GM23338 (cell line): ENCODE measurements at regions not wholly inside any gene's neighbourhood (a gene's known extent, or its start where the extent isn't known, plus 50 kb on each side); places are given as distances from the start of the nearest gene placed in this dataset.

Source experiments
- CREB1 ChIP-seq: fragments of 250-450 bp; sonication (Bioruptor Pico); IDR thresholded peaks from 2 replicates; pipeline ENCODE4 v1.5.0; 2020; ENCODE audit warnings: low read depth, mild to moderate bottlenecking, moderate library complexity
- EZH2 ChIP-seq: fragments of 200-600 bp; sonication (generic); IDR thresholded peaks from one replicate; pipeline ENCODE4 v1.8.0; 2017; ENCODE audit warnings: antibody characterized with exemption, mild to moderate bottlenecking, low read depth; ENCODE audit not compliant: unreplicated experiment
- EZH2phosphoT487 ChIP-seq: fragments of 200-600 bp; sonication (generic); IDR thresholded peaks from one replicate; pipeline ENCODE4 v1.8.1; 2018; ENCODE audit warnings: antibody characterized with exemption; ENCODE audit not compliant: unreplicated experiment
- JUNB ChIP-seq: IDR thresholded peaks from one replicate; pipeline ENCODE4 v1.6.1; 2016; ENCODE audit warnings: antibody characterized with exemption; ENCODE audit not compliant: unreplicated experiment
- POLR2AphosphoS5 ChIP-seq: IDR thresholded peaks from 2 replicates; pipeline ENCODE4 v1.6.1; 2016; ENCODE audit warnings: antibody characterized with exemption, low read depth
- ZNF114 ChIP-seq: fragments of 250-450 bp; sonication (Bioruptor Pico); IDR thresholded peaks from 2 replicates; pipeline ENCODE4 v1.5.0; 2020; ENCODE audit warnings: mild to moderate bottlenecking, moderate library complexity
- ZNF331 ChIP-seq: fragments of 250-450 bp; sonication (Bioruptor Pico); IDR thresholded peaks from 2 replicates; pipeline ENCODE4 v1.5.0; 2020; ENCODE audit warnings: low read depth, mild to moderate bottlenecking, moderate library complexity
- TF ChIP-seq, protein P1 (sequence below), 2 experiments: fragments of 200-600 bp in 1 of 2; sonication (generic) in 1 of 2; conservative IDR thresholded peaks; 2 replicates each; pipeline versions ENCODE4 v1.5.1 to v1.6.1; 2016 to 2017; ENCODE audit warnings: antibody characterized with exemption in 2 of 2, low read depth in 2 of 2, mild to moderate bottlenecking in 2 of 2, moderate library complexity in 1 of 2
- TF ChIP-seq, protein P2 (sequence below): IDR thresholded peaks from 2 replicates; pipeline ENCODE4 v1.6.1; 2016; ENCODE audit warnings: antibody characterized with exemption
- TF ChIP-seq, protein P3 (sequence below): IDR thresholded peaks from one replicate; pipeline ENCODE4 v1.6.1; 2018; ENCODE audit warnings: antibody characterized with exemption; ENCODE audit not compliant: unreplicated experiment
- TF ChIP-seq, protein P4 (sequence below): fragments of 250-450 bp; sonication (Bioruptor Pico); IDR thresholded peaks from 2 replicates; pipeline ENCODE4 v1.5.0; 2020; ENCODE audit warnings: mild to moderate bottlenecking, moderate library complexity

DNA sequence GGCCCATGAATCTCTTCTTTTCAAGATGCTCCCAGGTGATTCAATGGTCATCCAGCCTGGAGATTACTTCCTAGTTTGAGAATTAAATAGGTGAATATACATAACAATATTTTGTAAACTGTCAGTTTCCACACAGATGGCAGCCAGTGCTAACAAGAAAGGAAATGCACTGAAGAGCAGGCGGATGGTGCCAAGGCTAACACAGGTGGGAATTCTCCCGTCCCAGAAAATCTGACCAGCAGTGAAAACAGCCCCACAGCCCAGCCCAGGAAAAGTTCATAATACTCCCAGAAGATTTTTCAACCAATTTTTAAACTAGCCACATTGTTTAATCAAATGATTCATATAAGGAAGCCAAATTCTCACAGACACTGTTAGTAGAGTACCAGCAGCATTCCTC is 387.2 kb upstream of the GATB start:
- TF ChIP-seq EZH2phosphoT487 (no peak), EZH2 (no peak), CREB1 (CRISPR knock-in tag) (no peak), JUNB (no peak), POLR2AphosphoS5 (no peak), ZNF331 (CRISPR knock-in tag) (no peak), ZNF114 (no peak)
- TF ChIP-seq, protein P1, sequence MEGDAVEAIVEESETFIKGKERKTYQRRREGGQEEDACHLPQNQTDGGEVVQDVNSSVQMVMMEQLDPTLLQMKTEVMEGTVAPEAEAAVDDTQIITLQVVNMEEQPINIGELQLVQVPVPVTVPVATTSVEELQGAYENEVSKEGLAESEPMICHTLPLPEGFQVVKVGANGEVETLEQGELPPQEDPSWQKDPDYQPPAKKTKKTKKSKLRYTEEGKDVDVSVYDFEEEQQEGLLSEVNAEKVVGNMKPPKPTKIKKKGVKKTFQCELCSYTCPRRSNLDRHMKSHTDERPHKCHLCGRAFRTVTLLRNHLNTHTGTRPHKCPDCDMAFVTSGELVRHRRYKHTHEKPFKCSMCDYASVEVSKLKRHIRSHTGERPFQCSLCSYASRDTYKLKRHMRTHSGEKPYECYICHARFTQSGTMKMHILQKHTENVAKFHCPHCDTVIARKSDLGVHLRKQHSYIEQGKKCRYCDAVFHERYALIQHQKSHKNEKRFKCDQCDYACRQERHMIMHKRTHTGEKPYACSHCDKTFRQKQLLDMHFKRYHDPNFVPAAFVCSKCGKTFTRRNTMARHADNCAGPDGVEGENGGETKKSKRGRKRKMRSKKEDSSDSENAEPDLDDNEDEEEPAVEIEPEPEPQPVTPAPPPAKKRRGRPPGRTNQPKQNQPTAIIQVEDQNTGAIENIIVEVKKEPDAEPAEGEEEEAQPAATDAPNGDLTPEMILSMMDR (conservative IDR thresholded peaks at IDR 0.05; ENCODE audit: low read depth in 2 of 2), result no peak
- TF ChIP-seq, protein P2, sequence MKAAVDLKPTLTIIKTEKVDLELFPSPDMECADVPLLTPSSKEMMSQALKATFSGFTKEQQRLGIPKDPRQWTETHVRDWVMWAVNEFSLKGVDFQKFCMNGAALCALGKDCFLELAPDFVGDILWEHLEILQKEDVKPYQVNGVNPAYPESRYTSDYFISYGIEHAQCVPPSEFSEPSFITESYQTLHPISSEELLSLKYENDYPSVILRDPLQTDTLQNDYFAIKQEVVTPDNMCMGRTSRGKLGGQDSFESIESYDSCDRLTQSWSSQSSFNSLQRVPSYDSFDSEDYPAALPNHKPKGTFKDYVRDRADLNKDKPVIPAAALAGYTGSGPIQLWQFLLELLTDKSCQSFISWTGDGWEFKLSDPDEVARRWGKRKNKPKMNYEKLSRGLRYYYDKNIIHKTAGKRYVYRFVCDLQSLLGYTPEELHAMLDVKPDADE, result no peak
- TF ChIP-seq, protein P3, sequence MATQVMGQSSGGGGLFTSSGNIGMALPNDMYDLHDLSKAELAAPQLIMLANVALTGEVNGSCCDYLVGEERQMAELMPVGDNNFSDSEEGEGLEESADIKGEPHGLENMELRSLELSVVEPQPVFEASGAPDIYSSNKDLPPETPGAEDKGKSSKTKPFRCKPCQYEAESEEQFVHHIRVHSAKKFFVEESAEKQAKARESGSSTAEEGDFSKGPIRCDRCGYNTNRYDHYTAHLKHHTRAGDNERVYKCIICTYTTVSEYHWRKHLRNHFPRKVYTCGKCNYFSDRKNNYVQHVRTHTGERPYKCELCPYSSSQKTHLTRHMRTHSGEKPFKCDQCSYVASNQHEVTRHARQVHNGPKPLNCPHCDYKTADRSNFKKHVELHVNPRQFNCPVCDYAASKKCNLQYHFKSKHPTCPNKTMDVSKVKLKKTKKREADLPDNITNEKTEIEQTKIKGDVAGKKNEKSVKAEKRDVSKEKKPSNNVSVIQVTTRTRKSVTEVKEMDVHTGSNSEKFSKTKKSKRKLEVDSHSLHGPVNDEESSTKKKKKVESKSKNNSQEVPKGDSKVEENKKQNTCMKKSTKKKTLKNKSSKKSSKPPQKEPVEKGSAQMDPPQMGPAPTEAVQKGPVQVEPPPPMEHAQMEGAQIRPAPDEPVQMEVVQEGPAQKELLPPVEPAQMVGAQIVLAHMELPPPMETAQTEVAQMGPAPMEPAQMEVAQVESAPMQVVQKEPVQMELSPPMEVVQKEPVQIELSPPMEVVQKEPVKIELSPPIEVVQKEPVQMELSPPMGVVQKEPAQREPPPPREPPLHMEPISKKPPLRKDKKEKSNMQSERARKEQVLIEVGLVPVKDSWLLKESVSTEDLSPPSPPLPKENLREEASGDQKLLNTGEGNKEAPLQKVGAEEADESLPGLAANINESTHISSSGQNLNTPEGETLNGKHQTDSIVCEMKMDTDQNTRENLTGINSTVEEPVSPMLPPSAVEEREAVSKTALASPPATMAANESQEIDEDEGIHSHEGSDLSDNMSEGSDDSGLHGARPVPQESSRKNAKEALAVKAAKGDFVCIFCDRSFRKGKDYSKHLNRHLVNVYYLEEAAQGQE, result no peak
- TF ChIP-seq, protein P4, sequence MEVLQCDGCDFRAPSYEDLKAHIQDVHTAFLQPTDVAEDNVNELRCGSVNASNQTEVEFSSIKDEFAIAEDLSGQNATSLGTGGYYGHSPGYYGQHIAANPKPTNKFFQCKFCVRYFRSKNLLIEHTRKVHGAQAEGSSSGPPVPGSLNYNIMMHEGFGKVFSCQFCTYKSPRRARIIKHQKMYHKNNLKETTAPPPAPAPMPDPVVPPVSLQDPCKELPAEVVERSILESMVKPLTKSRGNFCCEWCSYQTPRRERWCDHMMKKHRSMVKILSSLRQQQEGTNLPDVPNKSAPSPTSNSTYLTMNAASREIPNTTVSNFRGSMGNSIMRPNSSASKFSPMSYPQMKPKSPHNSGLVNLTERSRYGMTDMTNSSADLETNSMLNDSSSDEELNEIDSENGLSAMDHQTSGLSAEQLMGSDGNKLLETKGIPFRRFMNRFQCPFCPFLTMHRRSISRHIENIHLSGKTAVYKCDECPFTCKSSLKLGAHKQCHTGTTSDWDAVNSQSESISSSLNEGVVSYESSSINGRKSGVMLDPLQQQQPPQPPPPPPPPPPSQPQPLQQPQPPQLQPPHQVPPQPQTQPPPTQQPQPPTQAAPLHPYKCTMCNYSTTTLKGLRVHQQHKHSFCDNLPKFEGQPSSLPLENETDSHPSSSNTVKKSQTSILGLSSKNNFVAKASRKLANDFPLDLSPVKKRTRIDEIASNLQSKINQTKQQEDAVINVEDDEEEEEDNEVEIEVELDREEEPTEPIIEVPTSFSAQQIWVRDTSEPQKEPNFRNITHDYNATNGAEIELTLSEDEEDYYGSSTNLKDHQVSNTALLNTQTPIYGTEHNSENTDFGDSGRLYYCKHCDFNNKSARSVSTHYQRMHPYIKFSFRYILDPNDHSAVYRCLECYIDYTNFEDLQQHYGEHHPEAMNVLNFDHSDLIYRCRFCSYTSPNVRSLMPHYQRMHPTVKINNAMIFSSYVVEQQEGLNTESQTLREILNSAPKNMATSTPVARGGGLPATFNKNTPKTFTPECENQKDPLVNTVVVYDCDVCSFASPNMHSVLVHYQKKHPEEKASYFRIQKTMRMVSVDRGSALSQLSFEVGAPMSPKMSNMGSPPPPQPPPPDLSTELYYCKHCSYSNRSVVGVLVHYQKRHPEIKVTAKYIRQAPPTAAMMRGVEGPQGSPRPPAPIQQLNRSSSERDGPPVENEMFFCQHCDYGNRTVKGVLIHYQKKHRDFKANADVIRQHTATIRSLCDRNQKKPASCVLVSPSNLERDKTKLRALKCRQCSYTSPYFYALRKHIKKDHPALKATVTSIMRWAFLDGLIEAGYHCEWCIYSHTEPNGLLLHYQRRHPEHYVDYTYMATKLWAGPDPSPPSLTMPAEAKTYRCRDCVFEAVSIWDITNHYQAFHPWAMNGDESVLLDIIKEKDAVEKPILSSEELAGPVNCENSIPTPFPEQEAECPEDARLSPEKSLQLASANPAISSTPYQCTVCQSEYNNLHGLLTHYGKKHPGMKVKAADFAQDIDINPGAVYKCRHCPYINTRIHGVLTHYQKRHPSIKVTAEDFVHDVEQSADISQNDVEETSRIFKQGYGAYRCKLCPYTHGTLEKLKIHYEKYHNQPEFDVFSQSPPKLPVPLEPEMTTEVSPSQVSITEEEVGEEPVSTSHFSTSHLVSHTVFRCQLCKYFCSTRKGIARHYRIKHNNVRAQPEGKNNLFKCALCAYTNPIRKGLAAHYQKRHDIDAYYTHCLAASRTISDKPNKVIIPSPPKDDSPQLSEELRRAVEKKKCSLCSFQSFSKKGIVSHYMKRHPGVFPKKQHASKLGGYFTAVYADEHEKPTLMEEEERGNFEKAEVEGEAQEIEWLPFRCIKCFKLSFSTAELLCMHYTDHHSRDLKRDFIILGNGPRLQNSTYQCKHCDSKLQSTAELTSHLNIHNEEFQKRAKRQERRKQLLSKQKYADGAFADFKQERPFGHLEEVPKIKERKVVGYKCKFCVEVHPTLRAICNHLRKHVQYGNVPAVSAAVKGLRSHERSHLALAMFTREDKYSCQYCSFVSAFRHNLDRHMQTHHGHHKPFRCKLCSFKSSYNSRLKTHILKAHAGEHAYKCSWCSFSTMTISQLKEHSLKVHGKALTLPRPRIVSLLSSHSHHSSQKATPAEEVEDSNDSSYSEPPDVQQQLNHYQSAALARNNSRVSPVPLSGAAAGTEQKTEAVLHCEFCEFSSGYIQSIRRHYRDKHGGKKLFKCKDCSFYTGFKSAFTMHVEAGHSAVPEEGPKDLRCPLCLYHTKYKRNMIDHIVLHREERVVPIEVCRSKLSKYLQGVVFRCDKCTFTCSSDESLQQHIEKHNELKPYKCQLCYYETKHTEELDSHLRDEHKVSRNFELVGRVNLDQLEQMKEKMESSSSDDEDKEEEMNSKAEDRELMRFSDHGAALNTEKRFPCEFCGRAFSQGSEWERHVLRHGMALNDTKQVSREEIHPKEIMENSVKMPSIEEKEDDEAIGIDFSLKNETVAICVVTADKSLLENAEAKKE (CRISPR knock-in tag), result no peak
